GM23338 (cell line): ENCODE measurements at regions not wholly inside any gene's neighbourhood (a gene's known extent, or its start where the extent isn't known, plus 50 kb on each side); places are given as distances from the start of the nearest gene placed in this dataset.

ENCODE experiments used
- ATAC-seq: fragments of 200-7000 bp; cut with Tn5 transposase; 3 replicates; pipeline ENCODE4 v1.9.1; 2020
- DNase-seq: peaks from one replicate; pipeline ENCODE4 v3.0.0-alpha.2; 2015; ENCODE audit warnings: low spot score
- H2AFZ ChIP-seq: fragments of 200-600 bp; sonication (generic); 2 replicates; pipeline ENCODE4 v1.8.0; 2016; ENCODE audit warnings: antibody characterized with exemption, mild to moderate bottlenecking, moderate library complexity
- H3F3A ChIP-seq: fragments of 200-600 bp; sonication (generic); replicated peaks from 2 replicates; pipeline ENCODE4 v1.8.0; 2017; ENCODE audit warnings: antibody characterized with exemption, mixed run types, low read depth
- H3K27ac ChIP-seq: fragments of 200-600 bp; sonication (generic); 2 replicates; pipeline ENCODE4 v1.6.1; 2016; ENCODE audit warnings: low read depth
- H3K27me3 ChIP-seq: fragments of 200-600 bp; sonication (generic); 2 replicates; pipeline ENCODE4 v1.8.0; 2016; ENCODE audit warnings: mild to moderate bottlenecking, mixed run types, moderate library complexity; ENCODE audit not compliant: insufficient read depth
- H3K36me3 ChIP-seq: fragments of 200-600 bp; sonication (generic); 2 replicates; pipeline ENCODE4 v1.8.0; 2016; ENCODE audit warnings: mild to moderate bottlenecking; ENCODE audit not compliant: insufficient read depth
- H3K4me1 ChIP-seq: fragments of 200-600 bp; sonication (generic); 2 replicates; pipeline ENCODE4 v1.8.0; 2016; ENCODE audit warnings: mild to moderate bottlenecking, moderate library complexity; ENCODE audit not compliant: insufficient read depth
- H3K4me2 ChIP-seq: fragments of 200-600 bp; sonication (generic); 2 replicates; pipeline ENCODE4 v1.7.1; 2017; ENCODE audit warnings: mixed run types
- H3K4me3 ChIP-seq: fragments of 200-600 bp; sonication (generic); 2 replicates; pipeline ENCODE4 v1.6.1; 2016; ENCODE audit warnings: mixed run types
- H3K79me2 ChIP-seq: fragments of 200-600 bp; sonication (generic); replicated peaks from 2 replicates; pipeline ENCODE4 v1.8.0; 2017; ENCODE audit warnings: mild to moderate bottlenecking; ENCODE audit not compliant: insufficient read depth
- H3K9me2 ChIP-seq: fragments of 200-600 bp; sonication (generic); 2 replicates; pipeline ENCODE4 v1.8.0; 2017; ENCODE audit not compliant: insufficient read depth
- H4K20me1 ChIP-seq: fragments of 200-600 bp; sonication (generic); replicated peaks from 2 replicates; pipeline ENCODE4 v1.8.0; 2017; ENCODE audit warnings: mild to moderate bottlenecking; ENCODE audit not compliant: insufficient read depth
- H3K27ac Mint-ChIP-seq: 2 replicates; pipeline ENCODE4 v1.8.0; 2020; ENCODE audit warnings: inconsistent platforms, mild to moderate bottlenecking, moderate library complexity, mixed read lengths
- H3K27me3 Mint-ChIP-seq: 3 replicates; pipeline ENCODE4 v1.8.0; 2022; ENCODE audit warnings: low read depth, mild to moderate bottlenecking, moderate library complexity, mixed read lengths, inconsistent platforms; ENCODE audit not compliant: insufficient read depth, poor library complexity
- H3K36me3 Mint-ChIP-seq: 3 replicates; pipeline ENCODE4 v1.8.0; 2021; ENCODE audit warnings: low read depth, mild to moderate bottlenecking, inconsistent platforms, moderate library complexity, mixed read lengths
- H3K4me1 Mint-ChIP-seq: 3 replicates; pipeline ENCODE4 v1.8.0; 2020; ENCODE audit warnings: mild to moderate bottlenecking, inconsistent platforms, mixed read lengths
- H3K4me3 Mint-ChIP-seq: 3 replicates; pipeline ENCODE4 v1.8.0; 2021; ENCODE audit warnings: moderate library complexity, mild to moderate bottlenecking, inconsistent platforms, mixed read lengths
- H3K9me3 Mint-ChIP-seq: 3 replicates; pipeline ENCODE4 v1.8.0; 2020; ENCODE audit warnings: moderate library complexity, mild to moderate bottlenecking, inconsistent platforms, mixed read lengths
- CREB1 ChIP-seq: fragments of 250-450 bp; sonication (Bioruptor Pico); IDR thresholded peaks from 2 replicates; pipeline ENCODE4 v1.5.0; 2020; ENCODE audit warnings: low read depth, mild to moderate bottlenecking, moderate library complexity
- CTCF ChIP-seq, 2 experiments: fragments of 200-600 bp in 1 of 2; sonication (generic) in 1 of 2; conservative IDR thresholded peaks; 2 replicates each; pipeline versions ENCODE4 v1.5.1 to v1.6.1; 2016 to 2017; ENCODE audit warnings: antibody characterized with exemption in 2 of 2, low read depth in 2 of 2, mild to moderate bottlenecking in 2 of 2, moderate library complexity in 1 of 2
- NANOG ChIP-seq: IDR thresholded peaks from 2 replicates; pipeline ENCODE4 v1.6.1; 2016; ENCODE audit warnings: antibody characterized with exemption, borderline replicate concordance
- POLR2AphosphoS5 ChIP-seq: IDR thresholded peaks from 2 replicates; pipeline ENCODE4 v1.6.1; 2016; ENCODE audit warnings: antibody characterized with exemption, low read depth
- STAT1 ChIP-seq: IDR thresholded peaks from one replicate; pipeline ENCODE4 v1.6.1; 2016; ENCODE audit warnings: antibody characterized with exemption; ENCODE audit not compliant: unreplicated experiment
- ZNF331 ChIP-seq: fragments of 250-450 bp; sonication (Bioruptor Pico); IDR thresholded peaks from 2 replicates; pipeline ENCODE4 v1.5.0; 2020; ENCODE audit warnings: low read depth, mild to moderate bottlenecking, moderate library complexity
- ZNF462 ChIP-seq: fragments of 250-450 bp; sonication (Bioruptor Pico); IDR thresholded peaks from 2 replicates; pipeline ENCODE4 v1.5.0; 2020; ENCODE audit warnings: mild to moderate bottlenecking, moderate library complexity

- TF ChIP-seq CREB1 (no peak), ZNF462 (no peak)
Measured at GRCh38 chr10:83165265-83165664, 974.0 kb upstream of the GHITM start (continued).

- Histone ChIP-seq H3K27ac (no peak overlapping the region), H3K27me3 (no peaks in the 10 kb centered on the region), H3K4me1 (no peaks in the 10 kb centered on the region), H3K36me3 (no peaks in the 10 kb centered on the region), H3K4me3 (no peak overlapping the region), H3F3A (no peaks in the 10 kb centered on the region), H4K20me1 (no peaks in the 10 kb centered on the region), H3K9me2 (no peaks in the 10 kb centered on the region), H3K4me2 (no peak overlapping the region), H2AFZ (no peak overlapping the region), H3K79me2 (no peaks in the 10 kb centered on the region)
- no peak overlapping the region for H3K27ac Mint-ChIP-seq
- no peaks in the 10 kb centered on the region for H3K36me3 Mint-ChIP-seq
- no peaks in the 10 kb centered on the region for H3K27me3 Mint-ChIP-seq
- H3K4me3 Mint-ChIP-seq: no peak overlapping the region
- TF ChIP-seq STAT1 (no peak), NANOG (no peak), CTCF (conservative IDR thresholded peaks at IDR 0.05; ENCODE audit: low read depth in 2 of 2) (peak; percentile 40 to 56), ZNF462 (peak; percentile 49; the same call in 1 of the 2 replicates), ZNF331 (no peak), POLR2AphosphoS5 (no peak)
- ATAC-seq (peak; percentile 100), DNase-seq (peak; percentile 75)
- no peaks in the 10 kb centered on the region for H3K9me3 Mint-ChIP-seq
- peaks cover 10% of the 10 kb centered on the region for H3K4me1 Mint-ChIP-seq
Measured at GRCh38 chr10:83166344-83166743, 973.0 kb upstream of the GHITM start.
